ENCODE measurements at regions not wholly inside any gene's neighbourhood (a gene's known extent, or its start where the extent isn't known, plus 50 kb on each side); places are given as distances from the start of the nearest gene placed in this dataset.

GRCh38 chr9:115712981-115713380 lies 440.6 kb upstream of the PAPPA start:
- Histone ChIP-seq H3K4me1 (ENCODE audit: insufficient read depth, low read length) (no peaks in the 10 kb centered on the region; the same call in 1 of the 2 replicates), H2AFZ (ENCODE audit: low read length) (no peak overlapping the region), H2BK20ac (ENCODE audit: low read depth, low read length, poor library complexity, severe bottlenecking) (no peak overlapping the region), H3K4ac (ENCODE audit: low read depth, low read length) (no peak overlapping the region), H3K79me2 (ENCODE audit: insufficient read depth, low read length) (no peaks in the 10 kb centered on the region), H4K91ac (ENCODE audit: insufficient read length, low read depth, low read length) (no peak overlapping the region), H3T11ph (ENCODE audit: low read length) (no peak overlapping the region), H2BK15ac (ENCODE audit: low read depth, low read length) (no peak overlapping the region), H2BK120ac (ENCODE audit: low read depth, low read length, poor library complexity, severe bottlenecking) (no peak overlapping the region), H2AK5ac (ENCODE audit: insufficient read length, low read length) (no peak overlapping the region), H2BK12ac (ENCODE audit: insufficient read length, low read depth, low read length) (no peak overlapping the region), H2BK5ac (ENCODE audit: insufficient read length, low read length) (no peak overlapping the region), H3K27me3 (ENCODE audit: insufficient read depth, low read length) (no peaks in the 10 kb centered on the region), H4K20me1 (ENCODE audit: control insufficient read depth, insufficient read depth, insufficient read length) (no peaks in the 10 kb centered on the region), H3K23ac (ENCODE audit: insufficient read length, low read depth, low read length) (no peak overlapping the region), H4K5ac (ENCODE audit: insufficient read length, low read depth, low read length) (no peak overlapping the region), H3K23me2 (ENCODE audit: insufficient read length, low read depth, low read length, poor library complexity, severe bottlenecking) (no peaks in the 10 kb centered on the region), H3K9me3 (ENCODE audit: control insufficient read depth, low read depth, low read length) (no peaks in the 10 kb centered on the region), H3K9ac (ENCODE audit: extremely low read depth, insufficient read length, low read length) (no peak overlapping the region), H3K56ac (ENCODE audit: insufficient read length, low read depth, low read length) (no peak overlapping the region), H3K27ac (ENCODE audit: insufficient read length, low read depth, low read length) (no peak overlapping the region), H3K18ac (ENCODE audit: insufficient read length, low read depth, low read length) (no peak overlapping the region), H3K79me1 (ENCODE audit: insufficient read depth, low read depth, low read length, poor library complexity, severe bottlenecking) (no peaks in the 10 kb centered on the region), H3K14ac (ENCODE audit: insufficient read depth, low read length) (no peak overlapping the region), H3K4me2 (ENCODE audit: insufficient read depth, insufficient read length, low read length) (no peak overlapping the region), H4K8ac (replicated peaks; ENCODE audit: insufficient read length, low read depth, low read length) (no peak overlapping the region)
- no CpG with 5 or more reads among the region's 2 CpGs for WGBS (ENCODE audit: extremely low coverage, insufficient read length, low lambda C conversion rate)
- Mint-ChIP-seq H3K27me3 (ENCODE audit: low read depth) (no peaks in the 10 kb centered on the region; the same call in 1 of the 2 replicates), H3K9me3 (no peaks in the 10 kb centered on the region), H3K4me3 (no peak overlapping the region), H3K36me3 (ENCODE audit: insufficient read depth in 1 of 3, low read depth in 3 of 3) (no peaks in the 10 kb centered on the region), H3K4me1 (peaks cover 7 to 11% of the 10 kb centered on the region in 2 experiments), H3K27ac (no peak overlapping the region)
- no peak for TF ChIP-seq CTCF (conservative IDR thresholded peaks at IDR 0.05)
- no peak for DNase-seq
